PFSK-1 (cell line): ENCODE measurements at regions not wholly inside any gene's neighbourhood (a gene's known extent, or its start where the extent isn't known, plus 50 kb on each side); places are given as distances from the start of the nearest gene placed in this dataset.

Experiments
- FOXP2 ChIP-seq: optimal IDR thresholded peaks from 2 replicates; pipeline ENCODE3; 2011; ENCODE audit warnings: borderline replicate concordance, control low read depth, inconsistent platforms; ENCODE audit not compliant: insufficient read depth; ENCODE audit errors: extremely low read length, extremely low read depth
- POLR2AphosphoS5 ChIP-seq: IDR thresholded peaks from 2 replicates; pipeline ENCODE4 v1.6.1; 2012; ENCODE audit warnings: low read depth, mild to moderate bottlenecking, control low read depth, low read length, moderate library complexity
- SIN3A ChIP-seq: IDR thresholded peaks from 2 replicates; pipeline ENCODE4 v1.6.1; 2012; ENCODE audit warnings: mild to moderate bottlenecking, low read length, moderate library complexity, borderline replicate concordance; ENCODE audit not compliant: insufficient read depth
- TAF1 ChIP-seq: IDR thresholded peaks from 2 replicates; pipeline ENCODE4 v1.6.1; 2012; ENCODE audit warnings: low read length, control low read depth, borderline replicate concordance; ENCODE audit not compliant: insufficient read depth
- TF ChIP-seq, protein P1 (sequence below), 2 experiments: IDR thresholded peaks; 2 replicates each; pipeline versions ENCODE4 v1.6.1 to v1.8.0; 2011 to 2012; ENCODE audit warnings: low read depth in 2 of 2, low read length in 2 of 2, control low read depth in 1 of 2, inconsistent platforms in 1 of 2, mild to moderate bottlenecking in 1 of 2, moderate library complexity in 1 of 2; ENCODE audit not compliant: insufficient read depth in 1 of 2

DNA sequence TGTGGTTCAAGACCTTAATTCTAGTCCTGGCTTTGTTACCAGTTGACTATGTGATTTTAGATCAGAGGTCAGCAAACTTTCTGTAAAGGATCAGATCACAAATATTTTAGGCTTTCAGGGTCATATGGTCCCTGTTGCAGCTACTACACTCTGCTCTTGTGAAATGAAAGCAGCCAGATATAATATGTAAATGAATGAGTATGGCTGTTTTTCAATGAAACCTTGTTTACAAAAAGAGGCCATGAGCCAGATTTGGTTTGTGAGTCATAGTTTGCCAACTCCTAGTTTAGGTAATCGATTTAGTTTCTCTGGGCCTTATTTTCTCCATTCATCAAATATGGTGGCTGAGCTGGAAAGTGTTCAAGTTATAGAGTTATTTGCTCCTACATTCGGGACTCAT is 346.7 kb downstream of the NUF2 start:
- TF ChIP-seq FOXP2 (no peak), POLR2AphosphoS5 (no peak)

DNA sequence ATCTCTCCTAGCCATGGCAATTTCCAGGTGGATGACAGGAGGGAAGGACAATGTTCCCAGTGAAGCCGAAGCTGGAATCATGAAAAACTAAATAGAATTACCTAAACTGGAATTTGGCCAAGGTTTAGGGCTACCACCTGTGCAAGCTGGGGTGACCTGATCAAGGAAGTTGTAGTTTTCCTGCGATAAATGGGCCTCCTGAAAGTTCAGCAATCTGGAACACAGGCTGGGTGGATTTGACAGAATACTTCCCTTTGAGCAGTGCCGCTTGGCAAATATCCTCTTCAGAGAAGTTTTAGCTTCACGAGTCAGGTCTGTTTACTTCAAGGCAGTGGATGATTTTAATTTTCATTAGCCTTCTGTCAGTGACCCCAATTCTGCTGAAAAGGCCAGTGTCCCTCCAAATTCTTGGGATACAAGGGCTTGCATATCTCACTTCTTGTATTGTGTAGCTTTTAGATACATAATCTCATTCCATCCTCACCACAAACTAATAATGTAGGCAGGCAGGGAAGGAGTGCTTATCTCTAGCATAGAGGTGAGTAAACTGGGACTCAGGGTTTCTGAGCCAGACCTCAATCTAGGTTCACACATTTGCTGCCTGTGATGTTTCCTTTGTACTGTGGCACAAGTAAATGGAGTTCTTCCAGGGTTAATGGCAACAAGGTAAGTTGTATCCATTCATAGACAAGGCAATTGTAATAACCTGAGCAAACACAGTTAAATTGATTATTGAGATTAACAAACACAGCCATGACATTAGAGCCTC is 349.4 kb downstream of the NUF2 start:
- TF ChIP-seq FOXP2 = no peak

DNA sequence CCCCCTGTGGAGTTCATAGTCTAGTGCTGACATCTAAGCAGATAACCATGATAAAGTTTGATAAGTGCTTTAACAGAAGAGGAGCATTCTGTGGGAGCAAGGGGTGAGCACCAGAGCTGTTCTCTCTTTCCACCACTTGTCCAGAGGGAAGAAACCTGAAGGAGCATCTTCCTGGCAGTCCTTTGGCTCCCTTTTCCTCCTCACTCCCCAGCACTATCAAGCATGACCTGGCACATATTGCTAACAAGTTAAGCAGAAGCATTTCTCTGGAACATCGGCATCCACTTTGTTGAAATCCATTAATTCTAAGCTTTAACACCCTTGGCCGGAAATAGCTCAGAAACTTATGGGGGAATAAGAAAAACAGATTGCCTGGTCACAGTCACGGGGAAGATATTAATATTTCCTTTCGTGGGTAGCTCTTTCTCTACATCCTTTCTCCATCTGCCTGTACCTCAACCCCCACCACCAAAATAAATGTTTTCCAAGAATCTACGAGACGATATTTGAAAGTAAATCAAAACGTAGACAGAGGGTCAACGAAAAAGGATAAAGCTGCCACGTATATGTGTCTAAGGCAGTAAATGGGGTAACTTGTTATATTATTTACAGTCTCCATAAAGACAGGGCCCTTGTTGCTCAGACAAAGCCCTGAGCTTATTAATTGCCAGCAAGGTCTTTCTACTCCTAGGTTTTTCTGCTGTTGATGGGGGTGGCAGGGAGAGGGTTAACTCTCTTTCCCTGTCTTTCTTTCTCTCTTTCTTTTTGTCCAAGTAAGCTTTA is 351.4 kb downstream of the NUF2 start:
- no peak for TF ChIP-seq POLR2AphosphoS5
- TF ChIP-seq FOXP2 = no peak
- TF ChIP-seq, protein P1, sequence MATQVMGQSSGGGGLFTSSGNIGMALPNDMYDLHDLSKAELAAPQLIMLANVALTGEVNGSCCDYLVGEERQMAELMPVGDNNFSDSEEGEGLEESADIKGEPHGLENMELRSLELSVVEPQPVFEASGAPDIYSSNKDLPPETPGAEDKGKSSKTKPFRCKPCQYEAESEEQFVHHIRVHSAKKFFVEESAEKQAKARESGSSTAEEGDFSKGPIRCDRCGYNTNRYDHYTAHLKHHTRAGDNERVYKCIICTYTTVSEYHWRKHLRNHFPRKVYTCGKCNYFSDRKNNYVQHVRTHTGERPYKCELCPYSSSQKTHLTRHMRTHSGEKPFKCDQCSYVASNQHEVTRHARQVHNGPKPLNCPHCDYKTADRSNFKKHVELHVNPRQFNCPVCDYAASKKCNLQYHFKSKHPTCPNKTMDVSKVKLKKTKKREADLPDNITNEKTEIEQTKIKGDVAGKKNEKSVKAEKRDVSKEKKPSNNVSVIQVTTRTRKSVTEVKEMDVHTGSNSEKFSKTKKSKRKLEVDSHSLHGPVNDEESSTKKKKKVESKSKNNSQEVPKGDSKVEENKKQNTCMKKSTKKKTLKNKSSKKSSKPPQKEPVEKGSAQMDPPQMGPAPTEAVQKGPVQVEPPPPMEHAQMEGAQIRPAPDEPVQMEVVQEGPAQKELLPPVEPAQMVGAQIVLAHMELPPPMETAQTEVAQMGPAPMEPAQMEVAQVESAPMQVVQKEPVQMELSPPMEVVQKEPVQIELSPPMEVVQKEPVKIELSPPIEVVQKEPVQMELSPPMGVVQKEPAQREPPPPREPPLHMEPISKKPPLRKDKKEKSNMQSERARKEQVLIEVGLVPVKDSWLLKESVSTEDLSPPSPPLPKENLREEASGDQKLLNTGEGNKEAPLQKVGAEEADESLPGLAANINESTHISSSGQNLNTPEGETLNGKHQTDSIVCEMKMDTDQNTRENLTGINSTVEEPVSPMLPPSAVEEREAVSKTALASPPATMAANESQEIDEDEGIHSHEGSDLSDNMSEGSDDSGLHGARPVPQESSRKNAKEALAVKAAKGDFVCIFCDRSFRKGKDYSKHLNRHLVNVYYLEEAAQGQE (IDR thresholded peaks at IDR 0.05; ENCODE audit: insufficient read depth in 1 of 2, low read depth in 2 of 2, low read length in 2 of 2) = no peak
- TF ChIP-seq TAF1 = no peak

DNA sequence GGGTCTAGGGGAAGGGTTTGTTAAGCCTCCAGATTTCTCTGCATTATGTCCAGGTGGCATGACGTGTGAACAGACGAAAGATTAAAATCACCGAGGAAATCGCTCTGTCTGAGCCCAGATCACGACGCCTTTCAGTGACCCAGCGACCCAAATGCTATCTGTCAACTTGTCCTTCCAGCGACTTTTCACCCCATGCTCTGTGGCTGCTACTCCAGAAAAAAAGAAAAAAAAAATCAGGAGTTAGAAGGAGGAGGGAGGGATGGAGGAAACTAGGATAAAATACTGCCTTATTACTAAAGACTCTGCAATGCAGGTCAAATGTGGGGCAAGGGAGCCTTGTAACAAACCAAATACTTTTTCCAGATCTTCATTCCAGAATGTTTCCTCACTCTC is 352.0 kb downstream of the NUF2 start:
- TF ChIP-seq TAF1 (no peak), POLR2AphosphoS5 (no peak), SIN3A (no peak), FOXP2 (no peak)
- TF ChIP-seq, protein P1 (IDR thresholded peaks at IDR 0.05; ENCODE audit: insufficient read depth in 1 of 2, low read depth in 2 of 2, low read length in 2 of 2) = no peak

DNA sequence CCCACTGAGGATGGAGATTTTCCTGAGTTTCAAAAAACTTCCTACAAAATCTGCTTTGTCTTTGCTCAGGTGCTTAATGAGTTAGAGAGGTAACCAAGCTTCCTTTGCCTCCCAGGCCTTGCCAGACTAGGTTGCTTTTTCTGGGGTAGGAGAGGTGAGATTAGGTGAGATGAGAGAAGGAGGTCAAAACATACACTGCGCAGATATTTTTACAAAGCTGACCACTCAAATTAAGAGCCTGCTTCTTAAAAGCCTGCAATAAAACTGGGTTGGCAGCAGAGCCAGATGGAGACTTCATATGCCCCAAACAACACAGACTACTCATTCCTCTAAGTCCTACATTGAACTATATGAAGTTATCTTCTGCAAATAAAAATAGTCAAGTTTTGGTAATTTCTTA is 352.5 kb downstream of the NUF2 start:
- TF ChIP-seq SIN3A (no peak), TAF1 (no peak)

DNA sequence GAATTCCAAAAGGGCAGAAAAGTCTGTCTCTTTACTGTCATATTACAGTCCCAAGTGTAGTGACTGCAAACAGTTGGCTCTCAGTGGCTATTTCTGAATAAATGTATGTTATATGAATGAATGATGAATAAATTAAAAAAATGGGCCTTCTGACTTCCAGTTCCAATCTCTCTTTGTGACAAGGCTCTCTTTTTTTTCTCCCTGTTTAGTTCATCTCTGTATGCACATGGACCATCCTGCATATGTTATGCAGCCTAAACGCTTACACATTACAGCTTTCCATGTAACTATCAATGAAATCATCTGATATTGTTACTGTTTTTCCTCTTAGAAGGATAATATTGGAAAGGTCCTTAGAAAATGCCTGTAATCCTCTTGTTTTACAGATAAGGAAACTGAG is 363.0 kb downstream of the NUF2 start:
- no peak for TF ChIP-seq TAF1

DNA sequence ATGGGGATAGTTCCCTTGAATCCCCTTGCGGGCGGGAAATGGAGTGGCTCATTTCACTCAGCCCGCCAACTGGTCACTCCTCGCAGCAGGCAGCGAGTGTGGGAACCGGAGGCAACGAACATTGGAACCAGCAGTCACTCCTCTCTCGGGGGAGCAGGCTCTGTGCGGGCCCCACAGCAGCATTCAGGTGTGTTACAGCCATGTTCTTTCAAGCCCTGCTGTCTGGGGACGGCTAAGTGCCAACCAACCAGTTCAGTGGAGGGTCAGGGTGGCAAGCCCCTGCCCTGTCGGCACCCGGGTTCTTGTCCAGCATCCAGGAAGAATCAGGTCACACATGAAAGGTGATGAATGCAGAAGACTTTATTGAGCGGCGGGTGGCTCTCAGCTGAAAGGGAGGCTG is 370.5 kb downstream of the NUF2 start:
- no peak for TF ChIP-seq FOXP2
- TF ChIP-seq SIN3A = no peak
- TF ChIP-seq POLR2AphosphoS5 = no peak
- no peak for TF ChIP-seq TAF1
- TF ChIP-seq, protein P1 (IDR thresholded peaks at IDR 0.05; ENCODE audit: insufficient read depth in 1 of 2, low read depth in 2 of 2, low read length in 2 of 2) = no peak
